ENCODE measurements at regions not wholly inside any gene's neighbourhood (a gene's known extent, or its start where the extent isn't known, plus 50 kb on each side); places are given as distances from the start of the nearest gene placed in this dataset.

DNA sequence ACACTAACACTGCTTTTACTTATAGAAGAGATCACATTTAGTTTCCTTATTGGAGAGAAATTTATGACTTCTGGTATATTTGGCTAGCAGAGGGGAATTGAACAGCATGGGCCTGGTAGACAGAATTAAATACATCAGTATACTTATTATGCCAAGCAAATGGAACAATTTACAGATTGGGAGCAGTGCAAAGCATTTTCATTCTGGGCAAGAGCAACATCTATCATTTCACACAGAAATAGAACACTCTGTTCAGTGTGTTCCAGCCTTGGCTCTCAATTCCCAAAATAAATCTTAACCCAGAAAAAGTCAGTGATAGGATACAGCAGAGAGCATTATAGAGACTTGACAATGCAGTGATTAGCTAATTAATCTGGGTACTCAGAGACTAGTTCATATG, 604.0 kb upstream of the SLITRK6 start:
- DNase-seq (ENCODE audit: low read depth), result no peak
- TF ChIP-seq, protein P1, sequence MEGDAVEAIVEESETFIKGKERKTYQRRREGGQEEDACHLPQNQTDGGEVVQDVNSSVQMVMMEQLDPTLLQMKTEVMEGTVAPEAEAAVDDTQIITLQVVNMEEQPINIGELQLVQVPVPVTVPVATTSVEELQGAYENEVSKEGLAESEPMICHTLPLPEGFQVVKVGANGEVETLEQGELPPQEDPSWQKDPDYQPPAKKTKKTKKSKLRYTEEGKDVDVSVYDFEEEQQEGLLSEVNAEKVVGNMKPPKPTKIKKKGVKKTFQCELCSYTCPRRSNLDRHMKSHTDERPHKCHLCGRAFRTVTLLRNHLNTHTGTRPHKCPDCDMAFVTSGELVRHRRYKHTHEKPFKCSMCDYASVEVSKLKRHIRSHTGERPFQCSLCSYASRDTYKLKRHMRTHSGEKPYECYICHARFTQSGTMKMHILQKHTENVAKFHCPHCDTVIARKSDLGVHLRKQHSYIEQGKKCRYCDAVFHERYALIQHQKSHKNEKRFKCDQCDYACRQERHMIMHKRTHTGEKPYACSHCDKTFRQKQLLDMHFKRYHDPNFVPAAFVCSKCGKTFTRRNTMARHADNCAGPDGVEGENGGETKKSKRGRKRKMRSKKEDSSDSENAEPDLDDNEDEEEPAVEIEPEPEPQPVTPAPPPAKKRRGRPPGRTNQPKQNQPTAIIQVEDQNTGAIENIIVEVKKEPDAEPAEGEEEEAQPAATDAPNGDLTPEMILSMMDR (IDR thresholded peaks at IDR 0.05; ENCODE audit: insufficient read depth, low read depth, low read length), result no peak
- no peak overlapping the region for H3K4me3 ChIP-seq (ENCODE audit: low read depth, low read length)

DNA sequence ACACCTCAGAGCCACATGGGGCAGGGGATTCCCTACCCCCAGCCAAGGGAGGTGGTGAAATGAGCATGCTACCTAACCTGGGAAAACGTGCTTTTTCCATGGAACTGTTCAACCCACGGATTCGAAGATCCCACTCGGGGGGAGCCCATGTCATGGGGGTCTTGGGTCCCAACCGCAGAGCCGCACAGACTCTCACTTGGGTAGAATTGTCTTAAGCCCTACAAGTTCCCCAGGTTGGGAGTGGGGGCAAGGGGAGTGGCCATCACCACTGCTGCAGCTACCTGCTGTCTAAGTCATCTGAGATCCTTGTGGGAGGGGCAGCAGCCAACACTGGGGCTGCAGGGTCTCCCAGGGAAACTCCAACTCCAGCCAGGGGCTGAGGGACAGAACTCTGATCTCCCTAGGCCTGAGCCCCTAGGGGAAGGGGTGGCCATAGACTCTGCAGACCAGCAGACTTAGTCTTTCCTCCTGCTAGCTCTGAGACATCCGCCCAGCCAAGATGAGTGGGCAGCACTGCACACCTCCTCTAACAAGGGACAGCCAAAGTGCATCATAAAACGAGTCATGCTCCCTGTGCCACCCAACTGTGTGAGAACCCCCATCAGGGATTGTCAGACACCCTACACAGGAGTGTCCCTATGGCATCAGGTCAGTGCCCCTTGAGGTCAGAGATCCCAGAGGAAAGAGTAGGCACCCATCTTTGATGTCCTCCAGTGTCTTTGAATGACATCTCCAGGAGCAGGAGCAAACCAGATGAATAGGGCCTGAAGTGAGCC, 610.4 kb upstream of the SLITRK6 start:
- TF ChIP-seq, protein P1 (IDR thresholded peaks at IDR 0.05; ENCODE audit: insufficient read depth, low read depth, low read length), result no peak
- DNase-seq (ENCODE audit: low read depth), result no peak
- no peak overlapping the region for H3K4me3 ChIP-seq (ENCODE audit: low read depth, low read length)

DNA sequence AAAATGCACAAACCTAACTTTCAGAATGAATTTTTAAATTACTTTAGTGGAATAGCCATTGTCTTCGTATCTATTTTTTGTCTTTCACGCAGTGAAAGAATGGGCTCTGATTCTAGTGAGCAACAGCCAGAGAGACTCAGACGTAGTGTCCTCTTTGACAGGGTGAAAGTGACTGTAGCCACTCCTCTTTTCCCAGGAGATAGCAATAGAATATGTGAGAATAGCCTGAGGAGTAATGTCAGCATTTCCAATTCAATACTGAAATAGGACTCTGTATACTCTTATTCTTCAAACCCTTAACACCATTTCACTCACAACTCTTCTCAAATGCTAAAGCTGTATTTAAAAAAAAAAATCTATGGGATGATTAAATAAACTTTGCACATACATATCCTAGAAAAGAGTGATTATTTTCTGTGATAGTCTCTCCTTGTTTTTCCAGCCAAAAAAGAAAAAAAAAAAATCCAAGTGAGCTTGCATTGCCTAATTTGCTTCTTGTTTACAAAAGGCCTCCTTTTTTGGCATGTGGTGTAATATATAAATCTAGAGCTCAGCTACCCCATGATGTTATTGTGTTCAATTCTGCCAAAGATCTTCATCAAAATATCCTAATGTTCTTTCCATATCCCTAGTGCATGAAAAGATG, 626.1 kb upstream of the SLITRK6 start:
- TF ChIP-seq, protein P1 (IDR thresholded peaks at IDR 0.05; ENCODE audit: insufficient read depth, low read depth, low read length), result no peak
- DNase-seq (ENCODE audit: low read depth), result no peak

DNA sequence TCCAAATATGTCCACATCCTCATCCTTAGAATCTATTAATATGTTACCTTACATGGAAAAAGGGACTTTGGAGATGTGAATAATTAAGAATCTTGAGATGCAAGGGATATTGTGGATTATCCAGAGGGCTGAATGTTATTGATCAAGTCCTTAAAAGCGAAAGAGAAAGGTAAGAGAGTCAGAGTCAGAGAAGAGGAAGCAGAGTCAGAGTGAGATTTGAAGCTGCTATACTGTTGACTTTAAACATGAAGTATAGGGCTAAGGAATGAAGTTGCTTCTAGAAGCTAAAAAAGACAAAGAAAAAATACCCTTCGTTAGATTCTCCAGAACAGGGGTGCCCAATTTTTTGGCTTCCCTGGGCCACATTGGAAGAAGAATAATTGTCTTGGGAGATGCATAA, 627.2 kb upstream of the SLITRK6 start:
- TF ChIP-seq, protein P1 (IDR thresholded peaks at IDR 0.05; ENCODE audit: insufficient read depth, low read depth, low read length), result no peak
- no peak for DNase-seq (ENCODE audit: low read depth)
- H3K4me3 ChIP-seq (ENCODE audit: low read depth, low read length), result no peak overlapping the region

More for the DNA sequence above, 626.1 kb upstream of the SLITRK6 start:
- no peak overlapping the region for H3K4me3 ChIP-seq (ENCODE audit: low read depth, low read length)

DNA sequence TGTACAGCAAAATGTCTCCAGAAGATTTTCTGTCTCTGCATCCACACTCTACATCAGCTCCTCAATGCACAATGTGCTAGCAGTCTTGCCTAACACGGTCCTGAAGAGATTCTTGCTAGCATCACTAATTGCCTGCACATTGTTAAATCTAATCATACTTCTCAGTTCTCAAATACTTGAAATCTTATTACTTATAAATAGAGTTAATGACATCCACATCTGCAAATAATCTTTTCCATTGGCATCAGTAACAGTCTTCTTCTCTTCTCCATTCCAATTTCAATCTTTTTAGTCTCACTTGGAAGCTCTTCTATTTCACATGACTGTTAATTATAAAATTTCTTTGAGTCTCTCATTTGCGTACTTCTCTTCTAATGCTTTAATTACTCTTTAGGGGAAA, 630.5 kb upstream of the SLITRK6 start:
- no peak for DNase-seq (ENCODE audit: low read depth)
- H3K4me3 ChIP-seq (ENCODE audit: low read depth, low read length), result no peak overlapping the region
- TF ChIP-seq, protein P1 (IDR thresholded peaks at IDR 0.05; ENCODE audit: insufficient read depth, low read depth, low read length), result no peak

DNA sequence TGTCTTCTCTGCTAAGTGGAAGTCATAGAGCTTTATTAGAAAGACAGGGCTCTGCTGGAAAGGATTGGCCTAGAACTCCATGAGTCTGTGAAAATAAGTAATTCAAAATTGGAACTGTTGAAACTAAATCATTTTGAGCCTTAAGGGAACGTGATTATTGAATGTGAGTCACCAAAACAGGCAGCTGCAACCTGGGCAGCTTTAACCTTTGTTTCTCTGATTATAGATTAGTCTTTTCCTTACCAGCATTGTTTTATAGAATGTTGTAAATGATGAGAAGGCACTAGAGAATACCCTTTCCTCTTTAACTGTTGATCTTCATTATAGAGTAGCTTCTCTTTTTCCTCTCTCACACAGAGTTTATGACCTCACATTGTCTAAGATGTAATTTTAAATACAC, 638.8 kb upstream of the SLITRK6 start:
- no peak for DNase-seq (ENCODE audit: low read depth)
- TF ChIP-seq, protein P1 (IDR thresholded peaks at IDR 0.05; ENCODE audit: insufficient read depth, low read depth, low read length), result no peak
- H3K4me3 ChIP-seq (ENCODE audit: low read depth, low read length), result no peak overlapping the region
